GM12874 (cell line): ENCODE measurements at regions not wholly inside any gene's neighbourhood (a gene's known extent, or its start where the extent isn't known, plus 50 kb on each side); places are given as distances from the start of the nearest gene placed in this dataset.

Experiments
- TF ChIP-seq, protein P1 (sequence below): IDR thresholded peaks from 2 replicates; pipeline ENCODE4 v1.5.1; 2011; ENCODE audit warnings: low read depth, mild to moderate bottlenecking, control low read depth, low read length, moderate library complexity; ENCODE audit not compliant: insufficient read depth

DNA sequence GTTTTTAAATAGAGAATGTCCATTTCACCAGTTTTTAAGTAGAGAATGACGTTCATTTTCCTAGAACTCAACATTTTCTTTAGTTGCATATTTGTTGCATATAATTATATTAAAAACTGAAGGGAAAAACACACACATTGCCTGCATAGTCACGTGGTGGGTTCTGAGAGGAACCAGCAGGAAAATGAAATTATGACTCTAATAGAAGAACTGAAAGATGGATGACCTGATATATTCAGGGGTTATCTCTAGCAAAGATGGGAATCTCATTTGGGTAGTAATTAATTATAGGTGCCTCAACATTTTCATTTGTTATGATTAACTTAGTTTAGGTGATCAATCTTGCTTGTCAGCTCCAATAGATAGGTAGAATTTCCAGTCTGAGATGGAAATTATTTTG lies 288.3 kb downstream of the TRIB2 start:
- TF ChIP-seq, protein P1, sequence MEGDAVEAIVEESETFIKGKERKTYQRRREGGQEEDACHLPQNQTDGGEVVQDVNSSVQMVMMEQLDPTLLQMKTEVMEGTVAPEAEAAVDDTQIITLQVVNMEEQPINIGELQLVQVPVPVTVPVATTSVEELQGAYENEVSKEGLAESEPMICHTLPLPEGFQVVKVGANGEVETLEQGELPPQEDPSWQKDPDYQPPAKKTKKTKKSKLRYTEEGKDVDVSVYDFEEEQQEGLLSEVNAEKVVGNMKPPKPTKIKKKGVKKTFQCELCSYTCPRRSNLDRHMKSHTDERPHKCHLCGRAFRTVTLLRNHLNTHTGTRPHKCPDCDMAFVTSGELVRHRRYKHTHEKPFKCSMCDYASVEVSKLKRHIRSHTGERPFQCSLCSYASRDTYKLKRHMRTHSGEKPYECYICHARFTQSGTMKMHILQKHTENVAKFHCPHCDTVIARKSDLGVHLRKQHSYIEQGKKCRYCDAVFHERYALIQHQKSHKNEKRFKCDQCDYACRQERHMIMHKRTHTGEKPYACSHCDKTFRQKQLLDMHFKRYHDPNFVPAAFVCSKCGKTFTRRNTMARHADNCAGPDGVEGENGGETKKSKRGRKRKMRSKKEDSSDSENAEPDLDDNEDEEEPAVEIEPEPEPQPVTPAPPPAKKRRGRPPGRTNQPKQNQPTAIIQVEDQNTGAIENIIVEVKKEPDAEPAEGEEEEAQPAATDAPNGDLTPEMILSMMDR: no peak

DNA sequence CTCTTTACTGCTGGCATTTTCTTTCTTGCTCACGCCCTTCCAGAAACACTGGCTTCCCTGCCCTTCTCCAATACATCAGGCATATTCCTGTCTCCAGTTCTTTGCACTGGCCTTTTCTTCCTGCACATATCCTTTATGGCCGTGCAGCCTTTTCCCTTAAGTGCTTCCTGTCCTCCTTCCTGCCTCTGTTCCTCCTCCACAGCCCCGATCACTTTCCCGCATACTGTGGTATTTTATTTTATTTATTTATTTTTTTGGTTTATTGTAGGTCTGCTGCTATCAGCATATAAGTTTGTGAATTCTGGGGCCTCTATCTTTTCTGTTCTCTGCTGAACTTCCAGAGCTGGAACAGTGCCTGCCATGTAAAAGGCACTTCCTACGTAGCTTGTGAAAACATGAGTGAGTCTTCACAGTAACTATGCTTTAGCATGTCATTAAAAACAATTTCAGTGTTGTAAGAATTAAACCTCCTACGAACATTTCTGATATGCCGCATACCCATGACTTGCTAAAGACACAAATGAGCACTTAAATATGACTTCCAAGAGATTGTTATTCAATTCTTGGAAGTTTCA lies 289.1 kb downstream of the TRIB2 start:
- TF ChIP-seq, protein P1: no peak

DNA sequence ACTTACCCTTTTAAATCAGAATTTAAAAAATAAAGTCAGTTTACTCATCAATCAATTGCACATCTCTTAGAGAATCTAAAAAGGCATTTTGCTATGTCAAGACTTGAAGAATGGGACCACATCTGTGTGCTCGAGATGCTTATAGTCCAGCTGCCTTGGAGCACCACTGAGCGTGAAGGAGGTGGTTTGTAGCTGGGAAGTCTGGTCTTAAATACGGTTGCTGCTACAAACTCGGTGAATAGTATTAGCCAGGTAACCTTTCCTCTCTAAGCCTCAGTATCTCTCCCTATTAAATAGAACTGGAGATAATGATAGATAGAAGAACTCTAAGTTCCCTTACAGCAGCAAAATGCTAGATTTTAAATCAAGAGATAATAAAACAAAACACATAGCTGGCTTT lies 289.7 kb downstream of the TRIB2 start:
- TF ChIP-seq, protein P1: no peak

DNA sequence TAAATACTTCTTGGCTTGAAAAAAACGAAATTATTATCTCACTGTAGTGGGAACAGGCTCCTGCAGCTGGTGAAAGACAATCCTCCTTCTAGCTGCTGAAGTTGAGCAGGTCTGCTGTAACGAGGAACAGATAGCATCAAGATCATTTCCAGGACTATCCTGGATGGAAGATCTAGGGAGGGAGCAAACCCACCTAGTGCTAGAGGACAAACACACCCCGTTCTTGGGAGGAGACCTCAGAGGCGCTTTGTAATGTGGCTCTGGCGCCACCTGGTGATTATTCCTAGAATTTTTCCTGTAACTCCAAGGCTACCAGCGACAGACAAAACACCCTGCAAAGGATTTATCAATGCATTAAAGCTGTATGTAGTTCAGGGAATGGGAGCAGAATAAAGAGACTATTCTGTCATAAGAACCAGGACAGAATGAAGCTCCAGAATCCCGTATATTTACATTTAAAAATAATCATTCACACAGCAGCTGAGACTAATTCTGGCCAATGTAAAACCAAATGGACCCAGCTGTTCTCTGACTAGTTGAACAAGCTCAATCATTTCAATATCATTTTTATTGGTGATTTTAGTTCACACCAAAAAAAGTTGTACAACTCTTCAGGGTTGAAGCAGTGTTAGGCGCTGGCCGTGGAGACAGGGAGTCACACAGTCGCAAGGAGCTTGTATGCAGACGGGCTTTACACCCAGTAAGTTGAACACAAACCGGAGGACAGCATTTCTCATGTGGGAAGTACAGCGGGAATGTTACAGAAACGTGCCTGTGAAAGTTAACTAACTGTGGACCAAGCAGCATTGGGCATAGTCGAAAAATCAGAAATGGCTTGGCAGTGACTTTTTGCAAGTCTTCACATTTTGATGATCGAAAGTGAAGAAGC lies 290.3 kb downstream of the TRIB2 start:
- TF ChIP-seq, protein P1: peak; percentile 62

DNA sequence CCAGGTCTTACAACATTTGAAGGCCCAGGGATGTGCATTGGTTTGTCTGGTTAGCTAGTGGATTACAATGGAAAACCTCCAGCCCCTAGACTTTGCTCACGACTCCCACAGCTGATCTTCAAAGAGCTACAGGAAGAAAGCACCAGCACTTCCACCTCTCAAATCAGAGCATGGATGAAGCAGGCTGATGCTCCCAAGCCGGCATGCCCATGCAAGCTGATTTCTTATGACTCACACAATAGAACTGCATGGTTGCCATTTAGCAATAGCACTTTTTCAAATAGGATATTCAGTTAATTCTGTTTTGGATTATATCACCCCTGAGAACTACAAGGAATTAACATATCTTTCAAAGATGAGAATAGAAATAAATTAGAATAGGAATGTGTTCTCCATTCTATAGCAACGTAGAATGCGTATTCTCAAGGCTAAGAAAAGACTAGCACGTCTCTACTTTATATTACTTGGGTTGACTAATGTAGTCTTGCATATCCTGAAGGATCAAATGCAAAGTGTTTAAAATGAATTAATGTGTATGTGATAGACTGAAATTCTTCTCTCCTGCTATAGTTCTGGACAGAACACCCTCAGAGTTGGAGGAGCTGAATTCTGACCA lies 292.4 kb downstream of the TRIB2 start:
- TF ChIP-seq, protein P1: no peak

DNA sequence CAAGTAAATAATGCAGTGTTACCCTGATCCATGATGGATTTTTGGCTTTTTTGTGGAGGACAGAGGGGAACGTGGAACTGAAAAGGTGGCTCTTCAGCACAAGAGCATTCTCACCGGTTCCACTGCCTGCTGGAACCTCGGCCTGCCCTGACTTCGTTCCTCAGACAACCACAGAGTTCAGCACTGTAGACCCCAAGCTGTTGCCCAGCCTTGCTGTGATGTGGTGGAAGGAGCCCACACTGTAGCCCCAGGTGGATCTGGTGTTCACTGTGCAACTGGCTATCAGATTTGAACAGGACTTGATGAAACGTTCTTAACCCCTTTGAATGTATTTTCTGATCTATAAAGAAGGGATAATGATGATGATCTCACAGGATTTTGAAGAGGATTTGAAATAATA lies 293.5 kb downstream of the TRIB2 start:
- TF ChIP-seq, protein P1: no peak

DNA sequence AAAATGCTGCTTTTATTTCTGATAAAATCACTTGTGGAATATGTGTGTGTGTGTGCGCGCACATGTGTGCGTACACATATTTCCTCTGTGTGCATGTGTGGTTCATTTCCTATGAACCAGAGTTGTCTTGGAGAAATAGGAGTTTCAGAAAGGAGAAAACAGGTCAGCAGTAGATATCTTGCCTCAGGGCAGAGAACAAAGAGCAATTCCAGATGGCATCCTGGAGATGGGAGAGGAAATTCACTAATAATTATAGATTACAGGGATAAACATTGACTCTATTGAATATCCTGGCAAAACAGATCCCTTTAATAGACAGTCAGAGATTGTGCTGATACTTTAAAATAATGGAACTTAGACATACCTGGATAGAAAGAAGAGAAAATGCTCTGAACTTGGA lies 298.0 kb downstream of the TRIB2 start:
- TF ChIP-seq, protein P1: no peak
